GM19463 (cell line): ENCODE measurements at regions not wholly inside any gene's neighbourhood (a gene's known extent, or its start where the extent isn't known, plus 50 kb on each side); places are given as distances from the start of the nearest gene placed in this dataset.
"Not testable (repeated sequence)": the region's sequence is repeated elsewhere in the genome, so short reads cannot be mapped to it uniquely, and the experiment has no call there.

Experiments
- ATAC-seq: cut with Tn5 transposase; IDR thresholded peaks from one replicate; pipeline ENCODE4 v1.9.1; 2021; ENCODE audit warnings: mild to moderate bottlenecking, moderate library complexity; ENCODE audit not compliant: unreplicated experiment

DNA sequence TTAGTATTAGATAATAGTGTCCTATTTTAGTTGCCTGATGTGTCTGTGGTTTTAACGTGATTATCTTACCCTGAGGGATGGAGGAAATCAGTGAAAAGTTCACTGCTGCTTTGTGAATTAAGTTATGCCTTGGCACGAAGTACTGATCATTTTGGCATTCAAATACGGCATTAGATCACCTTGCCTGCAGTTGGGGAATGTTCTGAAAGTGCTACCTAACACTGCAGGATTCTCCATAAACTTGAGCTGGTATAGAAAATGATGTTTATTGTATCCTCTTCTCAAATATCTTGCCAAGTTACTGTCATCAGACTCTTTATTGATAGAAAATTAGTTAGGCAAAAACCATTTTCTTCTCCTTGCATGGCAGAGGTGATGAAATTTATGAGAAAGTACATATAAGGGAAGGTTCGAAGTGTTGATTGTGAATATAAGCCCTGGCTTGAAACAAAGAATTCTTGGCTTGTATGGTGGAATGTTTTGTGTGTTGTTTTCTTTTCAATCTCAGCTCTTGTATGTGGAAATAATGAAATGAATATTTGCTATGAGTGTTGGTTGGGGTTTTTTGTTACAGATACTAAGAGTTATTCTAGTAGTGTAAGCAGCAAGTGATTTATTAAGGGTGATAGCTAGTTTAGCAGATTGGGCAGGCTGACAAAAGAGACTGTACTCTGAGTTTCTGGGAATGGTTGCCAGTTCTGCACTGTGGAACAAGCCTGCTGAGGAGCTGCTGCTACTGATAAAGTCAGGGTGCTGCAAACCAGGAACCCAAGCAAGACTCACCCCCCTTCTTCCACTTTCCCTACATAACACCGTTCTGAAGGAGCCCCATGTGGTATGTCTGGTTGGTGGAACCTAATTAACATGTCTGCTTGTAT, 448.3 kb downstream of the PCNX1 start:
- no peak for ATAC-seq

DNA sequence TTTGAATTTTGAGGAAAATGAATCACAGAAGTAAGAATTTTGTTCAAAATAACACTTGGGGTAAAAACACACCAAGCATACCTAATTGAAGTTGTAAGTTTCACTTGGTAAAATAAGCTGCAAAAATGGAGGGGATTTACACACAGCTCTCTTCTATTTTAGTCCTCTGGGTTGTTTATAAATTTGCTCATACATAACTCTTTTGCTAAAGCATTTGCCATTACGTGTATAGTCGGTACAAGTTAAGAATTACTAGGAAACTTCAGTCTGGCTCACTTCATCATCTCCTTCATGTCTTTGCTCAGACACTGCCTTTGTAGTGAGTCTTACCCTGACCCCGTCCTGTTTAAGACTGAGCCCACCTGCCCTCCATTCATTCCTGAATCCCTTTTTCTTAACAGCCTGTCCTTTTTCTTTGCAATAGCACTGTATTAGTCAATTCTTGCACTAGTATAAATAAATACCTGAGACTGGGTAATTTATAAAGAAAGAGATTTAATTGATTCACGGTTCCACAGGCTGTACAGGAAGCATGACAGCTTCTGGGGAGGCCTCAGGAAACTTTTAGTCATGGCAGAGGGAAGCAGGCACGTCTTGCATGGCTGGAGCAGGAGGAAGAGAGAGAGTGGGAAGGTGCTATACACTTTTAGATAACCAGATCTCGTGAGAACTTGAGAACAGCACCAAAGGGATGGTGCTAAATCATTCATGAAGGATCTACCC, 451.1 kb downstream of the PCNX1 start:
- ATAC-seq: peak; percentile 49

DNA sequence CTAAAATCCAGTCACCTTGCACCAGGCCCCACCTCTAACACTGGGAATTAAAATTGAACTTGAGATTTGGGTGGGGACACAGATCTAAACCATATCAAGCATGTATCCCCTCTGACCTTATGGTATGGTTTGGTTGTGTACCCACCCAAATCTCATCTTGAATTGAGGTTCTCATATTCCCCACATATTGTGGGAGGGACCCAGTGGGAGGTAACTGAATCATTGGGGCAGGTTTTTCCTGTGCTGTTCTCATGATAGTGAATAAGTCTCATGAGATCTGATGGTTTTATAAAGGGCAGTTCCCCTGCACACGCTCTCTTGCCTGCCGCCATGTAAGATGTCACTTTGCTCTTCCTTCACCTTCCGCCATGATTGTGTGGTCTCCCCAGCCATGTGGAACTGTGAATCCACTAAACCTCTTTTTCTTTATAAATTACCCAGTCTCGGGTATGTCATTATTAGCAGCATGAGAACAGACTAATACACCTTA, 451.7 kb downstream of the PCNX1 start:
- ATAC-seq: not testable (repeated sequence)

DNA sequence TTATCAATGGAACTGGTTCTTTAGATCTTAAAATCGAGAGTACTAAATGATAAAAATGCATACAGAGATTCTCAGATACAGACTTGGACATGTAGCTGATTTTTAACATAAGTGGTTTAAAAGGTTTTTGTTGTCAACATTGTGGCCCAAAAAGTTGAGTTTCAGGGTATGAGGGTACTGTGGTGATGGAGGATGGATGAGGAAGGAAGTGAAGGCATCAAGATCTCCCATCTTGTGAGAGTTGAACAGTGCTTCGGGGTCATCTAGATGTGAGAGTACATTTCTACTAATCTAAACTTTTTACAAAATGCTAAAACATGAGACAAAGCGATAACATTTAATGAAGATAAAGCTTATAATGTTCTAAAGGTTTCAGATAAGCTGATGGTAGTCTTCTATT, 452.6 kb downstream of the PCNX1 start:
- no peak for ATAC-seq

DNA sequence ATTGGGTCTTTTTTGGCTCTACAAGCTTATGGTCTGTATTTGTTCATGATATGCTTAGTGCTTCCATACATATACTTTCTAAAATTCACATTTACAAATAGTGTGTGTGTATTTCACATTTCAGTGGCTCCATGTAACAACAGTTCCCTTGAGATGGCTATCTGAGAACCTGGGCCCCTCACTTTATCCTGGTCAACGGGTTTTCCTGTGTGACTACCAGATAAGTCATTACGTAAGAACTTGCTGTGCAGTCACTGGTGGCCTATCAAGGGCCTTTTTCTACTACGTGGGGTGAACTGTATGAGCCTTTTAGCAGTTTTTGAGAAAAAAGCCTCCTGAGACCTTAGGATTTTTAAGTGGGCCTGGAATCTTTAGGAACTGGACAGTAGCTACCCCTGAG, 454.1 kb downstream of the PCNX1 start:
- no peak for ATAC-seq

DNA sequence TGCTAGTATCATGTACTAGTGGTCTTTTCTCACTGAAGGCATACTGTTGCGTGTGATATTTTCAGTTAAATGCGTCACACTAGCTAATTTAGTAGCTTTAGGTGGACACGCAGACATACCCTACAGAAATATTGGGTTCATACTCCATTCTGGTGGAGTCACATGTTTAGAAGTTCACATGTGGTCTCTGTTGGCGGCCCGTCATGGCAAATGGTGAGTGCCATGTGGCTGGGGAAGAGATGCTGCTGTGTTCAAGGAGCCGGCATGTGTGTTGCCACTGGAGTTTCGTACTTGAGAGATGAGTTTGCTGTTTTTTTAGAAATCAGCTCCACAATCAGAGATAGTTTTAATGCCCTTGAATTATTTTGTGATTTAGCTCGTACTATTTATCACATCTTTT, 454.6 kb downstream of the PCNX1 start:
- no peak for ATAC-seq

DNA sequence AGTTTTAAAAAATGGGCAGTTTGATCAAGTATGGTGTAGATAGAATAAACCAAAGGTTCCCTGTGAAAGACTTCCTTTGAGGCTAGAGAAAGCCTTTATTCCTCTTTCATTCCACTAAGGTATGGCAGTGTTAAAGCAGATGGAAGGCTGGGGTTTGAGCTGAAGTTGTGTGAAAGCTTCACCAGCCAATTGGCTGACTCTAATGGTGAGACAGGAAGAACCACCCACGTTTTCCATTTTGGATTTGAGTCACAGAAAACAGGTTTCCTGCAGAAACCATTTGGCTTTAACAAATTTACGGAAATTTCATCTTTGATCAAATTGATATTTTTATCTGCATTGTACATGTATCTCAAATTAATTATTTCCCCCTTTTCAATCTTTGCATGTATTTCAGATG, 455.0 kb downstream of the PCNX1 start:
- ATAC-seq: no peak

DNA sequence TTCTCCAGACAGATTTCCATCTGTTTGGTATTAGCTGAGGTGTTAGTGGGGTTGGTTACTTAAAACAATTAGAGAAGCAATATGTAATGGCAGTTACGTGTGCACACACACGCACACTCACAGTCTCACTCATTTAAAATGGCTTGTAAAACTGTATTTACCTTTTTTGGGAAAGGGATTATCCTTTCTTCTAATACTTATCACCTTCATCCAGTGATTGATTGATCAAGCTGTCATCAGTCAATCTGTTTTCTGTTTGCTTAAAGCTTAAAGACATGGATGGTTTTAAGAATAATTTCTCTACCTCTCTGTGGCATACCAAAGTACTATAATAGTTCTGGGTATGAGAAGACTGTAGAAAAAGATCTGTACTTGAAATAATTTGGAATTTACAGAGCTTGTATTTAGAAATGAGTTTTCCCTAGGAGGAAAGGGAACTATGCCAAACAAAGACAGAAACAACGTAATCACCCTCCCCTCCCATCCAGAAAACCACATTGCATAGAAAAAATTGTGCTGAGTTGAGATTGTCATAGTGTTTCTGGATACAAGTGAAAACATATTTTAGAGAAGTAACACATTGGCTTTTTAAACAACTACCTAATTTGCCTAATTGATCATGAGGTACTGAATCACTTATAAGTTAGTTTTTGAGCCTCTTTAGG, 455.8 kb downstream of the PCNX1 start:
- peak; percentile 47 for ATAC-seq

DNA sequence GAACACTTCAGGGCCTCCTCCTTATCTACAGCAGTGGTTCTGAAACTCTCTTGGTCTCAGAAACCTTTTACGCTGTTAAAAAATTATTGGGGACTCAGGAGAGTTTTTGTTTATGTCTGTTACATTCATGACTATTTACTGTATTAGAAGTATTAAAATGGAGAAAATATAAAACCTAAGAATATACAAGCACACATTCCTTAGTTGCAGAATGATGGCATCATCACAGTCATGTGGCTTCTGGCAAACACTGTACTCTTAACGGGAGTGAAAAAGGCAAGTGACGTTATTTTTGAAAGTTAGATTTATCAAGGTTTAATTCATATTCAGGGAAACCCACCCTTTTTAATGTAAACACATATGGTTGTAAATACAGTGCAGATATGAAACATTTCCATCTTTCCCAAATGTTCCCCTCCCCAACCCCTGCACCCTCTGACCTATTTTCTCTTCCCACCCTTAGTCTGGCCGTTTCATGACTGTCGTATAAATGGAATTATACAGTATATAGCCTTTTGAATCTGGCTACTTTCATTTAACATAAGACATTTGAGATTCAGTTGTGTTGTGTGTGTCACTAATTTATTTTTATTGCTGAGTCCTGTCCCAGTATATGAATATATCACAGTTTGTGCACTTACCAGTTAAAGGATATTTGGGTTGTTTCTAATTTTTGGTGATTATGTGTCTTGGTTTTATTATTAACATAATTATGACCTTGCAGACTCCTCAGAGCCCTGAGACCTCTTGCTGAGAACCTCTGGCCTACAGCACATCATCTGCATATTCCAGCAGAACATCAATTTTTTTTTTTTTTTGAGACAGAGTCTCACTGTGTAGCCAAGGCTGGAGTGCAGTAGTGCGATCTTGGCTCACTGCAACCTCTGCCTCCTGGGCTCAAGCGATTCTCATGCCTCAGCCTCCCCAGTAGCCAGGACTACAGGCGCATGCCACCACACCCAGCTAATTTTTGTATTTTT, 457.0 kb downstream of the PCNX1 start:
- no peak for ATAC-seq

DNA sequence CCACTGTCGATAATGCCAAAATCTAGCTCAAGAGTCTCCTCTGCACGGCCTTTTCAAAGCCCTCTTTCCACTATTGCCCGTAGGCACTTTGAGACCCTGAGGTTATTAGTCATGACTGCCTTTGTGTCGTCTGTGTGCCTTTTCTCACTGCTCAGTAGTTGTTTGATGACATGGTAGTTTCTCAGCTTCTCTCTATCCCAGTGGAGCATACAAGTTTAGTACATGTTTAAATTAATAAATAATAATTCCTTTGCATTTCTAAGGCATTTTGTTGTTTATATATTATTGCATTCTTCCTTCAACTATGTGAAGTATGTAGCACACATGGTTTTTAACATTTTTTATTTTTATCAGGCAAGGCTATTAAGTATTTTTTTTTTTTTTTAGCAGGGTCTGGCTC, 458.1 kb downstream of the PCNX1 start:
- no peak for ATAC-seq

DNA sequence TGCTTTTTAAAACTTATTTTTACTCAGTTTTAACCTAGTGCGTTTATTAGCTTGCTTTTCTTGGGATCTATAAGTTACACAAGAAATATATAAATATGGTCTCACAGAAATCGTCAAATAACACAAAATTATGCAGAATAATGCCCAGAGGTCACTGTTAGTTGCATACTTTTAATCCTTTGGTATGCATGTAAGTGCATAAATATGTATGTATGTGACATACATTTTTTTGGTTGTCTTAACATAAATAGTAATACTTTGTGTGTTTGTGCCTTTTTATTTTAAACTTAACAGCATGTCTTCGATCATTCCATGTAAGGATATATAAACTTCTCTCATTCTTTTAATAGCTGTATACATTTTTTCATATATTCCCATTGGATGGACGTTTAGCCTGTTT, 459.6 kb downstream of the PCNX1 start:
- ATAC-seq: no peak

DNA sequence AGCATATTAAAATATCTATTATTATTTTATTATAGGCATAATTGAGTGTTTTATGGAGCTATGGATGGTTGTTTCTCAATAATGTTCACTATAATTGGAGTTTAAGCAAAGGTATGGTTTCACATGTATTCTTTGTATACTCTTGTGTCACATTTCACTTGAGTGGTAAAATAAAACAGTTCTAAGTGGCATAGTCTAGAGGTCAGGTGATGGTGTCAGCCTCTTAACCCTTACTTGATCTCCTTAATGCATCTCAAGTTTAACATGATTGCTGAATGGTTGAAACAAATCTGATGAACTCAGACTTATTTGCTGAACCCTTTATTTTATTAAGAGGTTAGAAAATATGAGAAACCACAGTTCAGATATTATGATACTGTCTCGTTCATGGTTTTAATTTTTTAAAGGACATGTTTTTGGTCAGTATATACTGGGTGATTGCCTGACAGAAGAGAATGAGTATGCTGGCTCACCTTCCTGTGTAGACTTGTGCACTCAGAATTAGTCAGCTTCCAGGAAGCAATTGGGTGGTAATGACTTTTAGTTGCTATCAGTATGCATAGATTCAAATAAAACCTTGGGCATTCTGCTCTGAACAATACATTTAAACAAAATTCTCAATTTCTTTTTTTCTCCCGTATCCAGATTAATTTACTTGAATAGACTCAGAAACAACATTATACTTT, 464.6 kb downstream of the PCNX1 start:
- ATAC-seq: no peak

DNA sequence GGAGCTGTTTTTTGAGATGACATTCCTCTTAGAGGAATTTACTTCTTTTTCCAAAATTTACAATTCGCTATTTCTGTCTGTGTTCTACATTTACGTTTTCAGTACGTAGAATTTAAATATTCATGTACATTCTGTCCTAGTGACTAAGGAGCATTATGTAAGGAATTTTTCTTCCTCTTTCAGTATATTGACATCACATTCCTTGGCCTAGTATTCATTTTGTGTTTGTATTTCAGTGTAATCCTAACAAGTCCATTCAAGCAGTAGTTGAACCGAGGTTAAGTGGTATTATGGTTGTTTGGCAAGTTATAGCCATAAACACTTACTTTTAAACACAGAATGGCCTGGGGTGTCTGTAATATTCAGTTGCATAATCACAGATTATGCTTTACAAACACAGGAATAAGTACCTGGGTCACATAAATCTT, 465.2 kb downstream of the PCNX1 start:
- ATAC-seq: no peak

DNA sequence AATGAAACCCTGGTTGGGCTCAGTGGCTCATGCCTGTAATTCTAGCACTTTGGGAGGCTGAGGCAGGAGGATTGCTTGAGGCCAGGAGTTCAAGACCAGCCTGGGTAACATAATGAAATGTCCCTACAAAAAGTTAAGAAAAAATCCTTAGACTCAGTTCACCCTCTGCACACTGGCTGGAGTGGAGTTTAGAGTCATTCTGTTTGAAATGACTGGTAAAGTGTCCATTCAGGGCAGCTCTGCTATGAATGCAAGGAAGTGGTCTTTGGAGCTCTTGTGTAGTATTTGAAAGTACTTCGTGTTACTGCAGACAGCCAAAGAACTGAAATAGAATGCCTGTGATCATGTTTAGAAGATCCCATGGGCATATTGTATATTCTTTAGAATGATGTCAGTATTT, 466.5 kb downstream of the PCNX1 start:
- no peak for ATAC-seq

DNA sequence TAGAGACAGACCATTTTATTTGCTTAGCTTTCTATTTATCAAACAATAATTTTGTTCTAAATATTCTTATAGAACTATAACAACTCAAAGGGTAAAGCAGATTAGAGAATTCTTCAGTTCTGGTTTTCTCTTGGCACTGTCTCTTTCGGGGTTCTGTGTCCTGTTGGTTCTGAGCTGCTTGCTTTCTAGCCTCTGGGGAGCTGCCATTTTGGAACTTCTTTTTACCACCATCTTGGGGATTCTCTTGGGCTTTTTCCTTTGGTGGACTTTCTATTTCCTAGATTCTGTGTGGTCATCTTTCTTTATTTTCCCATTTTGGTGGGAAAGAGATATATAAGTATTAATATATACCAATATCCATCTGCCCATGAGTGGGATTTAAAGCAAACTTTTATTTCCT, 467.7 kb downstream of the PCNX1 start:
- ATAC-seq: no peak

DNA sequence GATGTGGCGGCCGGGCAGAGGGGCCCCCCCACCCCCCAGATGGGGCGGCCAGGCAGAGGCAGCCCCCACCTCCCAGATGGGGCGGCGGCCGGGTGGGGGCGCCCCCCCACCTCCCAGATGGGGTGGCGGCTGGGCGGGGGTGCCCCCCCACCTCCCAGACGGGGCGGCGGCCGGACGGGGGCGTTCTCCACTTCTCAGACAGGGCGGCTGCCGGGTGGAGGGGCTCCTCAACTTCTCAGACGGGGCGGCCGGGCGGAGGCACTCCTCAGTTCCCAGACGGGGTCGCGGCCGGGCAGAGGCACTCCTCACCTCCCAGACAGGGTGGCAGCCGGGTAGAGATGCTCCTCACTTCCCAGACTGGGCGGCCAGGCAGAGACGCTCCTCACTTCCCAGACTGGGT, 469.8 kb downstream of the PCNX1 start:
- no peak for ATAC-seq

DNA sequence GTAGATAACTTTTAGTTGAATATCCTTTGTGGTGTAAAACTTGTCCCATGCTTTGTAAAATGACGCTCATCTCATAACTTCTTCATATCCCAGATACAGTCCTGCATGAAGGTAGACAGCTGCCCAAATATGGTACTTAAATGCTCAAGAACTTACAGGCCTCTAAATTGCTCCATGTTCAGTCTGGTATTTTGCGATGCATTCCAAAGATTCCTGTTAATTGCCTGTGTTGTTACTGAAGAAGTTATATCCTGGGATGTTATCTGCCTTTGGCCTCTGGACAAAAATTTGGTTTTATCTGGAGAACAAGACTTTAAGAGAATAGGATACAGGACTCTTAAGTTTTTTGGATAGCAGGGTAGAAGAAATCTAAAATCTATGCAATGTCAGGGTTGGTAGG, 473.0 kb downstream of the PCNX1 start:
- ATAC-seq: no peak

DNA sequence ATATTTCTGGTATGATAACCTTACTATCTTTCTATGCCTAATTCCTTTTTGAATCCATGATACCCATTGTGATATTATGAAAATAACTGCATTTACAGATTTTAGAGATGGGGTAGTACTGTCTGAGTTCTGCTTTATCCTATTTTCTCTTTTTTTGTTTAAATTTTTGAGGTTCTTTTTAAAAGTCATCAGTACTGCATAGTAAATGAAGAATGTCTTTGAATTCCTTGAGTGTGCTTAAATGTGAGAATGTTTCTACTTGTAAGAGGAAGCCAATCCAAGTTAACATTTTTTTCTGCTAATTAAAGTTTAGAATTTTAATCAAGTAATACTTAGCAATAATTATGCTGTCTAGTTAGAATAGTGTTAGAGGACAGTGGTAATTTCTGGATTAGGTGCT, 474.6 kb downstream of the PCNX1 start:
- no peak for ATAC-seq

DNA sequence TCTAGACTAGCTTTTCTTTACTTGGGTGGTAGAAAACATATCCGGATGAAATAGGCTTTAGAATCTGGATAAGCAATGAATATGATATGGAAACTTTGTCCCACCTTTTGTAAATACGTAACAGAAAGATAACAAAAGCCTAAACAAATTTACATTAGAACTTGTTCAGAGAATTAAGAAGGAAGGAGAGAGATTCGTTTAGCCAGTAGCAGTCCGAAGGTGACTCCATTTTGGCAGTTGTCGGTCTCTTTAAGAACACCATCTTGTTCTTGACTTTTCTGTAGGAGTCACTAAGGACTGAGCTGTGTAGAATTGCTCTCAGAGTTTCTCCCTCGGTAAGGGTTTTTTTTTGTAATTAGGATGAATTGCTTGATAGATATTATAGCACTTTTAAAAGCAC, 475.1 kb downstream of the PCNX1 start:
- ATAC-seq: no peak

DNA sequence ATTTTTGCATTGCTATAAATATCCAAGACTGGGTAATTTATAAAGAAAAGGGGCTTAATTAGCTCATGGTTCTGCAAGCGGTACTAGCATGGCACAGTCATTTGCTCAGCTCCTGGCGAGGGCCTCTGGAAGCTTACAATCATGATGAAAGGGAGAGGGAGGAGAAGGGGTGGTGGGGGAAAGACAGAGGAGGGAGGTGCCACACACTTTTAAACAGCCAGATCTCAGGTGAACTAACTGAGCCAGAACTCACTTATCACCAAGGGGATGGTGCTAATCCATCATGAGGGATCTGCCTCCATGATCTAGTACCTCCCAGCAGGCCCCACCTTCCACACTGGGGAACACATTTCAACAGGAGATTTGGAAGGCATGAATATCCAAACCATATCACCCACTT, 476.3 kb downstream of the PCNX1 start:
- ATAC-seq: no peak
